ENCODE measurements at regions not wholly inside any gene's neighbourhood (a gene's known extent, or its start where the extent isn't known, plus 50 kb on each side); places are given as distances from the start of the nearest gene placed in this dataset.

DNA sequence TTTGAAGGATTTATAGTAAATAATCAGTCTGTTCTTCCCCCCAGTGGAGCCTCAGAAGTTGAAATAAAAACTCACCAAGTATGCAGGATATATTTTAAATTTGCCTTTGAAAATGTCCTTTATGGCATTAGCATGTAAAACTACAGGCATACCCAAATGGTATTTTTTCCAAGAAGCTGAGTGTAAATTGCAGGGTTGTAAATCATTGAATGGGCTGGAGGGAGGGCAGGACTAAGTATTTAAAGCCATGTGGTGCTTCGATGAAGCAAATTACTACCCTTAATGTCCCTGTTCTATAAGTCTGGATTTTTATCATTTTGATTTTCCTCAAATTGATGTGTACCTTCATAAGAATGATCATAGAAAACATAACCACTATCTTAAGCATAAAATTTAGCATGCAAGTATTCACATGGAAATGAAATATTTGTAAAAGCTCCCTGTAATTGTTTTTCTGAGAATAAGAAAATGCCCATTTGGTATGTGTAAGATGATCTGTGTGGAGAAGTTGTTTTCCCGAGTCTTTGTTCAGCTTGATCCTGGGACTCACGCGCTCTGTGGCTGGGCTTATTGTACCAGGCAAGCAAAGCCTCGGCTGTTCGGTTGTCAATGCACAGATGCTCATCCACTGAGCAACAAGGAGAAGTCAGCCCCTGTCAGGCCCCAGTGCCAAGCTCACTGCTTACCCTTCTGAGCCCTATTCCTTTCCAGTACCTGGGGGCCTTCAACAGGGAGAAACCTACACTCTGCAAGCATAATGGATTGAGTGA lies 66.7 kb downstream of the CD164 start:
- DNase-seq = no peak

DNA sequence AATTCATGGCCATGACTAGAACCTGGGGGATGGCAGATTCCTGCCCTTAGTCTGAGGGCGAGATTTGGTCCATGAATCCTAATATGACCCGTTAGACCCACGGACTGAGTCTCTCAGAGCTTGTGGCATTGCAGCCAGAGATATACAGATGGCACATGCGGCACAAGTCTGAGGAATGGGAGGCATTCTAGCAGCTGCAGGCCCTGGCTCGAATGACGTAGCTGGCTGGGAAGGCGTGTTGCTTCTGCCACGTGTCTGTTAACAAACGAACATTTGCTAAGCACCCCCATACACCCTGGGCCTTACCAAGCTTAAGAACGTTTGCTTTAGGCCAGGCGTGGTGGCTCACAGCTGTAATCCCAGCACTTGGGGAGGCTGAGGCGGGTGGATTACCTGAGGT lies 68.0 kb downstream of the CD164 start:
- no peak for DNase-seq

DNA sequence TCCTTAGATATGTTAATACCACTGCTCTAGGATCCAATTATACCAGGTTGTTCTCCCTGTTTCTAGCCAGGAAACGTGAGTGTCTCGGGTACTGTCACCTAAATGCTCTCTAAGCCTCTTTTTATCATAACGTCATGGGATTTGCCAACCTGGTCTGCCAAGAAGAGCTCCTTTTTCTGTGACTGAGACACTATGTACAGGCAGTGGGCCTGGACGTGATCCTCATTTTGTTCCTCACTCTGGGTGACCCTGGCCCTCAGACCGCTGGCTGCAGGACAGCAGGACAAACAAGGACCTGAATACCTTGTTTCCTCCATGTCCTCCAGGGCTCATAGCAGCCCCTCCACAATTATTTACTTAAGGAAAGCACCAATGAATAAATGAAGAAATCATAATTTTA lies 69.1 kb downstream of the CD164 start:
- no peak for DNase-seq

DNA sequence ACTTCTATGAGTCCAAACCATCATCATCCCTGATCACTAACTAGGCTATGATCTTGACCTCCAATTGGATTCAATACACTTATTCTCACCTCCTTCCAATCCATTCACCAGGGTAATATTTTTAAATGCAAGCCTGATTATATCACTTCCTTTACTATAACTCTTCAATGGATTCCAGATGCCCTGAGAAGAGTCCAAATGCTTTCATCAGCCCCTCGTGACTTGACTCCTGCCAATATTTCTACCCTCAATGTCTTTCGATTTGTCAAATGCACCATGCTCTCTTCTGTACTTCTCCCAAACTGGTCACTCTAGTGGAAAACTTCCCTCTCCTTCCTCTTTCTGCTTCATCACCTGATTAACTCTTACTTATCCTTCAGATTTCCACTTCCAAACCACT lies 70.8 kb downstream of the CD164 start:
- DNase-seq = no peak

DNA sequence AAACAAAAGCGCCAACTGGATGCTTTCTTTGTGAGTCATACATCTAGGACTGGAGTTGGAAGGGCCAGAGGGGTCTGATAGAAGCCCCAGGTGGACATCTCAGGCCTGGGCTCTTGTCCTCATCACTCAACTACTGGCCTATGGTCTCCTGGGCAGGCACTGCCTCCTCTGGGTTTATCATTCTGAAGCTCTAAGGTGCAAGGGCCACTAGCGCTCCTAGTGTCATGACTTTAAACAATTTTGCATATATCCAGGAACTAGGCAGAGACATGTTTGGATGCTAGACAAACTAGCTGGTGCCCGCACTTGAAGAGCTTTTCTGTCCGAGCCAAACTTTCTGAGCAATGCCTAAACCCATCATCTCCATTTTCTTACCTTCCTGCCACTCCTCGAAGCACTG lies 72.3 kb downstream of the CD164 start:
- no peak for DNase-seq

DNA sequence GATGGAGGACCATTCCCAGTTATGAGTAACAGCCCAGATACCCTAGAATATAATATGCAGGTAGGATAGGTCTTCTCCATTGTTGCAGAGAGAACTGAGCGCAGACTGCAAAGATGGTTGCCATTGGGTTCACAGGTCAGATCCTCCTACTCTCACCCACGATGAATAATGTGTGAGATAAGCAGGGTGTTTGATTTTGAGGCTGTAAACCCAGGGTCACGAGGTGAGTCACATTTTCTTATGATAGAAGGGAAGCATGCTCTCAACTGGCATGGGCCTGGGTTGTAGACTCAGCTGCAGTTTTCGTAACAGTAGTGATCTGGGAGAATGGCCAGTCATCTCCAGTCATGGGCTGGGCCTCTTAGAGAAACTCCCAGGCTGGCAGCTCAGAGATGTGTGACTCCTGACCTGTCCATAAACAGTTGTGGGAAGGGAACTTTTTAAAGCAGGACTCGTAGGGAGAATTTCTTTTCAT lies 74.2 kb downstream of the CD164 start:
- DNase-seq = peak; percentile 38

DNA sequence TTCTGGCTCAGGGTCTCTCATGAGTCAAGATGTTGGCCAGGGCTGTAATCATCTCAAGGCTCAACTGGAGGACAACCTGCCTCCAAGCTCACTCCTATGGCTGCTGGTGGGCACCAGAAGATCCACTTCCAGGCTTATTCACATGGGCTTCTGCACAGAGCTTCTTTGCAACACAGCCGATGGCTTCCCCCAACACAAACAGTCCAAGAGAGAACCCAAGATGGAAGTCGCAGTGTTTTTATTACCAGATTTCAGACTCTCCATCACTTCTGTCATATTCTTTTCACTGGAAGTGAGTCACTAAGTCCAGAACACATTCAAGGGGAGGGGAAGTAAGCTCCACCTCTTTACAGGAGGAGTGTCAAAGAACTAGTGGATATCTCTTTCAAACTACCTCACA lies 75.5 kb downstream of the CD164 start:
- DNase-seq = no peak

DNA sequence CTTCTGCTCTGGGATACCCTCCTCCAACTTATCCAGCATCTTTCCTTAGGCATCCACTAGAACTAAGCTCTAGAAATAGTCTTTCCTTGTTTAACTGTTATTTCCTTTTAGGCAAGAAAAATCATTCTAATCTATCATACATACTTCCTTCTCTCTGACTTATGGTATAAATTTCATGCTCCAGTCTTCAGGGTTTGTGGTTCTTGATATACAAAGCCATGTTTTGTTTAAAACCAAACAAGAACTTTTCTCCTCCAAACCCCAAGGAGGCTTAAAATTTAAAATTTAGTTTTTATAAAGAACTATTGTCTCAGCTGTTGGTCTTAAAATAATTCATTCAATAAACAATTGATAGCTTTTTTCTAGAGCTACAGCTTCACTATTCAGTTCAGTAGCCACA lies 77.2 kb downstream of the CD164 start:
- DNase-seq = no peak

DNA sequence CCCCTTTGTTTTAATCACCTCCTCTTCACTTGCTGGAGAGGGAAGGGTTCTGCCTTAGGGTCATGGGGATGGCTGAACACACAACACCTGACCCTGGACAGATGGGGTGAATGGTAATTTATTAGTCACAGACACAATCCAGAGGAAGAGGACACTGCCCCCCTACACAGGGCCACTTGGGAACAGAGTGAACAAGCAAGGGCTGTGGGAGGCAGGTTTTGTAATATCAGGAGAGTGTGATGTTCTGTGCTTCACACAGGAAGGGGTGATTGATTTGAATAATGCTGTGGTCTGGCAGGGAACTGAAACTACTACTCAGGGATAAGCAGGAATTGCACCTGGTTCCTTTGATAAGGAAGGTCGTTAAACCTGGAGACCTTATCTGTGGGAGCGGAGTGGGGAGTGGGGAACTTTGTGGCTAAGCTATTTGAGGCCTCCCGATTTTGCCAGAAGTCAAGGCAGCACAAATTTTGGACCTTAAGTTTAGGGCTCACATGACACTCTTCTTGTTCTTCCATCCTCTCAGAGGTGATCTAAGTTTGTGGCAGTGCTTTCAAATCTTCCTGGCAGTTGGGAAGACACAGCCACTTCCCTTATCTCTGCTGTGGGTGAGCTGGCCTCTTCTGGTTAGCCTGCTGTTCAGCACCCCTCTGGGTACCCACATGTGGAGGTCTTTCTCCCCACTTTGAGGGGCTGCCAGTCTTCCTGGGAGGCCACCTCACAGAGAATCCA lies 77.8 kb downstream of the CD164 start:
- peak; percentile 95 for DNase-seq

DNA sequence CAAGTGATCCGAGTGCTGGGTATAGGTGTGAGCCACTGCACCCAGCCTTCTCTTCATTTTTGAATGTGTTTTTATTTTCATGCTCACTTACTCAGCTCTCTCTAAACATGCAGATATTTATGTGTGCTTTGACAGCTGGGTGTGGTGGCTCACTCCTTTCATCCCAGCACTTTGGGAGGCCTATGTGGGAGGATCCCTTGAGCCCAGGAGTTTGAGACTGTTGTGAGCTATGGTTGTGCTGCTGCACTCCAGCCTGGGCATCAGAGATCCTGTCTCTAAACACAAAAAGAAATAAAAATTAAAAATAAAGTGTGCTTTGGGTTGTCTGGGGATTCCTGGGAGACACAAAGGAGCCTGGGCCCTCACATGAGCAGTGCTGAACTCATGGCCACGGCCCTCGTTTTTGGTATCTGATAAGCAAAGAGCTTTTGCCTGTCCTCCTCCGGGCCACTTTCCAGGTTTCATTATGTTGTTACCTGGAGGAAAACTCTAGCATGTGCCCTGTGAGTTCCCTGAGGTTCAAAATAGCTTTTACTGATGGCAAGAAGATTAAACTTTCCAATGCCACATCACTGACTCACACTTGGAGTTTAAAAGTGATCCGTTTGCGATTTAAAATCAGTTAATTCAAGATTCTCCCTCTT lies 78.5 kb downstream of the CD164 start:
- no peak for DNase-seq

DNA sequence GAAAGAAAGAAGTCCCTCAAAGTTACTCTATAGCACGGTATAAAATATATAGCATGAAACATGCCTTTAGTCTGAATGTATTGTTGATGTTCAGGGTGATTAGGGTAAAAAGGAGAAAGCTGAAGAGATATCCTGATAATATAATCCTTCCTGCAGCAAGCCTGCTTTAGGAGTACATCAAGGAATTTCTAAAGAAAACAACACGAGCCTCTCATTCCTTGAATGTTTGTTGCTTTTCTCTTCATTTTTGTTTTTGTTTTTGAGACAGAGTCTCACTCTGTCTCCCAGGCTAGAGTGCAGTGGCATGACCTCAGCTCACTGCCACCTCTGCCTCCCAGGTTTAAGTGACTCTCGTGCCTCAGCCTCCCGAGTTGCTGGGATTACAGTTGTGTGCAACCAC lies 79.1 kb downstream of the CD164 start:
- DNase-seq = no peak

DNA sequence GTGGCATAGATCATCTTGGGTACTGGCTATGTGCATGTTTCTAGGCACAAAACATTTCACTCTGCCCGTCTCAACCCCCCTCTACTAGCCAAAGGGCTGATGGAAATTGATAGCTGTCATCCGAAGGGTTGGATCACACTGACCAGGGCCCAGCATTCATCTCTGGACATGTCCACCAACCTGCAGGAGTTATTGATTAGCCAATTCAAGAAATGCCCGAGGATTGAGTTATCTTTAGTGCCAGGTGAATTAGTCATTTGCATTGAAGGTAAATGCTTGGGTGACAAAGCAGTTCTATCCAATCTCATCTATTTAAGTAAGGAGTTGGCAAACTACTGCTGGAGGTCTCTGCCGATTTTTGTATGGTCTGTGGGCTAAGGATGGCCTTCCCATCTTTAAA lies 80.1 kb downstream of the CD164 start:
- no peak for DNase-seq

DNA sequence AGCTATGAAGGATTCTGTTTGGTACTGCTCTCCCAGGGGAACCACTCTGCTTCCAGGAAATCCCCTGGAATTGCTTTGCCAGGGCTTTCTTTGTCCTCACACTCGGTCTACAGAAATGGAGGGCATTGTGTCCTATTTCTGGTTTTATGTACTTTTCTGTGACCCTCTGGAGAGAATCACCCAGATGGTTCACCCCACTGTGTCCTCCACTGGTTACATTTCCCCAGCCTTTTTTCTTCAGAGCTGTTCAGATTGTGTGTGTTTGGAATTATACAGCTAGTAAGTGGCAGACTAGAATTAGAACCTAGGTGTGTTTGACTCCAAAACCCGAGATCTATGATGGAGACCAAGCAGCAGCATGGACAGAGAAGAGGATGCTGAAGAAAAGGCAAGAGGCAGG lies 80.8 kb downstream of the CD164 start:
- DNase-seq = no peak

DNA sequence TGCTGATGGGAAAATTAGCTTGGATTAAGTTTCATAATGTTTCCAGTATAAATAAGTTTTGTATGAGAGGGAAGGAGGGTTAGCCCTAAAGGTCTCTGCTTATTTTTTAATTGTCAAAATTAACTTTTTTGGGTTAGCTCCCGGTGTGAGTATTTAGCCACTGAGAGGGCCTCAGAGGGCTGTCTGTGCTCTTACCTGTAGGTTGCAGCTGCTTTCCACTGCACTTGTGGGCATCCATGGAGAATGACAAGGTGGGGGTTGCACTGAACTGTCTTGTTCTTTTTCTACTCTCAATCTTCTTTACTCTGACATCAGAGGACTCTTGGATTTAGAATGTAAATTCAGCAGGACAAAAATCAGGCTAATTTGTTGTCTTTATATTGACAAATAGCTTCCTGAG lies 81.4 kb downstream of the CD164 start:
- DNase-seq = no peak

DNA sequence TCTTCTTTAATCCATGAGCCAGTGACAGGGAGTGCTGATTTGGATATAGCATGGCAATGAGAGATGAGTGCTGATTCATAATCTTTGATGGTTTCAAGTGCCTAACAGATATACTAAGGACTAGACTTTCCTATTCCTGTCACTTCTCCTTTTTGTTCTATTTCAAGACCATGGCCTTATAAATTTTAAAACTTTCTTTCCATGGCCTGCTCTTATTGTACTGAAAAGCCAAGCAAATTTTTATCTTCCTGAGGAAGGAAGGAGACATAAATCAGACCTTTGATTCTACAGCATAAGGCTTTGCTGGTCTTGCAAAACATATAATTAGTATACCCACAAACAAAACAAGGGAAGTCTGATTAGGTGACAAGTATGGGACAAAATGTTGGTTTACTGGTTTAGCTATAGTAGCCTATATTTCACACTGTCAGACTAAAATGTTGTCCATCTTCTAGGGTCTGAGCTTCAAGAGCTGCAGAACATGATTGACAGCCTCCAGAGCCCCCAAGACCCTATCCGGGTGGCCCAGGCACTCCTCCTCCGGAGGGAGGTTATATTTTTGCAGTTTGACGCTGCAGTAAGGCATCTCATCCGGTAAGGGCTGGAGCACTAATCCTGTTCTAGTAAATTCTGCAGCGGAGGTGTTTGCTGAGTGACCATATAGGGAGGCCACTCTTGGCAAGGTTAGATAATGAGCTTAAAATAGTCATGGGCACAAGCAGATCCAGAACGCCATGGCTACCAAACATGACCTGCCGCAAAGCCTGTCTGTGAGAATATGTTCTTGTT lies 82.3 kb downstream of the CD164 start:
- peak; percentile 85 for DNase-seq

DNA sequence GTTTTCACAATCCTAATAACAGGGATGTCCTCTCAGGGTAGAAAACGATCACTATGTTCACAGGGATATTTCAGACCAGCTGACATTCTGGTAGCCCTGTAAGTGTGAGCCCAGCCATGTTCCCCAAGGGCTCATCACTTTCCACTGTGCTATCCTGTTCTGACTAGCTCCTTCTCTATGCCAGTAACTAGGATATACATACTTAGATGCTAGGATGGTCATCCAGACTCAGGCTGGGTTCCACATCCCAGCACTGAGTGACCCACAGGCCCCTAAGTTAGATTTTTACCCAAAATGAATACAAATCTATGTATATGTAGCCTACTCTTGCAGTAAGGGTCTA lies 83.0 kb downstream of the CD164 start:
- DNase-seq = no peak

DNA sequence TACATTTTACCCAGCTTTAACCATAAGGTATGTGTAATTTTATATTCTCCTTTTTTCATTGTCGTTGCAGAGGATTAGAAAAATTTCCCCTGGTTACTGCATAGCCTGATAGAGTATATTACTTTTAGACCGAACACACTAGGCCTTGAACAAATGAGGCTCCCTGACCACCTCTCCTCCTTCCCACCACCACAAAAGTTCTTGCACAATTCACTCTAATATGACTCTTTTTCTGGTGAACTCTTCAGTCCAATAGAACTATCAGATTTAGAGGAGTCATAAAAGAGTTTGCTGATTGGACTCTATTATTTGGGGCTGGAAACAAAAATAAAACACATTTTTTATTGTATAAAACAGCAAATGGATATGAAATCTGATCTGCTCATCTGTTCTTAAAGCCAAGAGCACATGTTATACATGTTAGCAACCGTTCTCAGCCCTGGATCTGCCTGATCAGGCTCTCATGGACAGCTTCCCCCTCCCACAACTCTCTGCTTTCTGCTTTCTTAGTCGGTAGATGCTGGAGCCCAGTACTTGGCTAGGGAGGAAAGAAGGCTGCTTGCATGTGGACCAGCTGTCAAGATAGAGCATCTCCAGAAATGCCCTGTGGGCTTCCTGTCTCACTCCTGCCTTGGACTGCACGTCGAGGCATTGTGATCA lies 83.5 kb downstream of the CD164 start:
- DNase-seq = no peak

DNA sequence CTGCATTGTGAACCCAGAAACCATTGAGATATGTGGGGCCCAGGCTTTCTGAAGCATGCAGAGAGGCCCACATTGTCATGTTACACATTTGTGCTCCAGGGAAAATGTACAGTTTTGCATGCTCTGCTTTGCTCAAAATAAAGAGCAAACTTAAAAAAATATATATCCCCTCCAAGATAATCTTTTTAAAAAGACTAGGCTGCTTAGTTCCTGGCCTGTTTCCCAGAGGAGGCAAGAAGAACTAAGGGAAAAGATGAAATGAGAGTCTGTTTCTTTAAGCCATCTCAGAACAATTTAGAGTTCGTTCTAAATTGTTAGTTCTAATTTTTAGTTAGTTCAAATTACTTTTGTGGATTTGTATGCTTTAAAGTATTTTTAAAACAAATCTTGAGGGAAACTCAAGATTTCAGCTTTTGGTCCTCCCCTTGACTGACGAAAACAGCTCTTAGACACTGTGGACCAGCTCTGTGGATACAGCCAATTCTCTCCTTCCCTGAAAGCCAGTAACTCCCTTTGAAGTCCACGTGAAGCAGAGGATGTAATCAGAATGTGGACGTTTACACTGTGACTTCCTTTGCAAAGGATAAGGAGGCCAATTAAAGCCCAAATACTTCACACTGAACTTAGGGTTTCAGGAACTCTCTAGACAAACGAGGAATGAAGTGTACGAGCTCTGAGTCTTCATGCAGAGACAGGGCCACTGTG lies 84.7 kb downstream of the CD164 start:
- DNase-seq = no peak

DNA sequence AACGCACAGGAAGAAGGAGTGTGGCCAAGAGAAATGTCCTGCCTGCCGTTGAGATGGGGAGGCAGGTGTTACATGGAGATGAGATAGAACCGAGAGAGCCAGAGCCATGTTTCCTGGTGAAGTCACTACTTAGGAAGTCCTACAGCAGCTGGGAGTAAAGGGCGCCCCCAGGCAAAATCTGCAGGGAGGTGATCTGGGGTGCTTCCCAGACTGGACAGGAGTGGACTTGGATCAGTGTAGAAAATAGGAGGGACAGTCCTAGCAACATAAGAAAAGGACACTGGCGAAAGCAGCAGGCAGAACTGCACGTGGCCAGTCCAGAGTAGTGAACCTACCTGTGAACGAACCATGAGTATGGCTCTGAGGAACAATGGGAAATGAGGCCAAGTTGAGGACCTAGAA lies 85.3 kb downstream of the CD164 start:
- DNase-seq = no peak

DNA sequence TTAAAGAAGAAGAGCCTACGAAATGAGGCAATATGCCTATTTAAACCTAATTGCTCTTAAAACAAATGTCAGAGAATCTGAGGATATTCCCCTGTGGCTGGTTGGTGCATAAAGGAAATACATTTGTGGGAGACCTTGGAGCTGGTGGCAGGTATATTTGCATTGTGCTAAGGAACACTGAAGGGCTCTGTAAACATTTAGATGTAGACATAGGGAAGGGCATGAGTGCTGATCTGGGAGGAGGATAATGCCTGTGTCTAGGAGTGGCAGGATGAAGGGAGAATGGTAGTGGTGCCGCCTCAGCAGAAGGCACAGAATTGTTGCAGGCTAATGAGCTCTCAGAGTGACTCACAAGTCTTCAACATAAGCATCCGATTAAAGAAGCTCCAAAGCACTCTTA lies 85.8 kb downstream of the CD164 start:
- DNase-seq = no peak

DNA sequence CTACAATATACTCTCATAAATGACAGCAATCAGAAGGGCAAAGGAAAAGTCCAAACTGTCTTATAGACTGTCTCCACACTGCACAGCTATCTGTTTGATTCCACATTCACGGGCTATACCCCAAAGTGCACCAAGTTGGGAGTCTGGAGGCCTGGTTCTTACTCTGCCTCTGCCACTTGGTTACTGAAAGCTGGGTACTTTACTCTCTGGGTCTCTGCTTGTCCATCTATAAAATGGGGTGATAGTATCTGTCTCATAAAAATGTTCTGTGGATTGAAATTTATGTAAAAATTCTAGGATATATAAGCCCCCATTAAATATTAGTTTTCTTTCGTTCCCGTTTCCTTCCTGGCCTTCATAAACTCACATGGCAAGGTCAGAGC lies 86.5 kb downstream of the CD164 start:
- no peak for DNase-seq

DNA sequence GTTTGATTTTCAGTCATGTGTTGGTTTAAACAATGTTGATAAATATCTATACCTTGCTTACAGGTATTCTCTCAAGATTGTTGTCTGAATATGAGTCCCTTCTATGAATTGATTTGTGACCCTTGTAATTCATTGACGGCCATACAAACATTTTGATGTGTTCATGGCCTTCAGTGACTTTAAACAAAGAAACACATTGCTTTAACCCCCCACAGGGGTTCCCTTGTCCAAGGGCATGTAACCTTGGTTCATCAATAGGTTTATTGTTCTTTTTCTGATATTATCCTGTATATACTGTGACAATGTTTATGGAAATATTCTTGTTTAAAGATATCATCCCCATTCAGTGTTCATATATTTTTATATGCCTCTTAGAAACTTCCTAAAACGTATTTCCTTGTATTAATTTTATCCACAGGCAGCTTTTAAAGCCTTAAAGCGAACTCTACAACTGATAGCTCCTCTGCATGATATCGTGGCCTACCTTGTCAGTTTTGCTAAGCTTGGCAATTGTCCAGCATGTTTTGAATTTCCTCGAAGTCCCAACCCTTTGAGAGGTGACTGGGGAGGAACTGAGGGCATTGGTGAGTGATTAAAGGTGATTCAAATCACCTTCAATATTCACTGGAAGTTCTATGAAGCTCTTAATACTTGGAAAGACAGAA lies 87.0 kb downstream of the CD164 start:
- no peak for DNase-seq
